ENCODE measurements at regions not wholly inside any gene's neighbourhood (a gene's known extent, or its start where the extent isn't known, plus 50 kb on each side); places are given as distances from the start of the nearest gene placed in this dataset.

DNA sequence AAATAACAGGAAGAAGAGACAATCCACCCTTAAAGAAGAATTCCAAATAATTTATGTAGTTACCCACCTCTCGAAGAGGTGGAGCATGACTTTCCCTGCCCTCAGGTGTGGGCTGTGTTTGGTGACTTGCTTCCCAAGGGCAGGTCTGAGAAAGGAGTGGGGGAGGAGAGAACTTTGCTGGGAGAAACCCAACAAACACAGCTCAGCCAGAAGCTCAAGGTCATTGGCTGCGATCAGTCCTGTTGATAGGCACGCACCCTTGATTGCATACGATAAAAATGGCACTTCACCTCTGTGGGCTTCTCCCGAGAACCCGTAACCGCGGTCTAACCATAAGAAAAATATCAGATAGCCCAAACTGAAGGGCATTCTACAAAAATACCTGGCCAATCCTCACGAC lies 157.5 kb upstream of the ID2 start:
- H3K9me3 ChIP-seq (ENCODE audit: insufficient read depth, low read length): no peaks in the 10 kb centered on the region
- no peak overlapping the region for H3K9ac ChIP-seq (ENCODE audit: insufficient read length, low read depth)
- H3K27me3 ChIP-seq (ENCODE audit: insufficient read depth, insufficient read length): no peaks in the 10 kb centered on the region
- no peak for DNase-seq (ENCODE audit: low read depth, low spot score)
- H3K4me3 ChIP-seq (ENCODE audit: insufficient read length, low read depth): no peak overlapping the region
- no peaks in the 10 kb centered on the region for H3K36me3 ChIP-seq (ENCODE audit: insufficient read depth, insufficient read length, low read length)
- no peaks in the 10 kb centered on the region for H3K4me1 ChIP-seq (ENCODE audit: insufficient read depth, insufficient read length)
- TF ChIP-seq YY1 (IDR thresholded peaks at IDR 0.05; ENCODE audit: insufficient read depth, insufficient read length): no peak
- TF ChIP-seq SUZ12 (IDR thresholded peaks at IDR 0.05; ENCODE audit: extremely low read depth, insufficient read depth, insufficient read length): no peak
- no peak for TF ChIP-seq ZNF274 (IDR thresholded peaks at IDR 0.05; ENCODE audit: low read depth, low read length)

DNA sequence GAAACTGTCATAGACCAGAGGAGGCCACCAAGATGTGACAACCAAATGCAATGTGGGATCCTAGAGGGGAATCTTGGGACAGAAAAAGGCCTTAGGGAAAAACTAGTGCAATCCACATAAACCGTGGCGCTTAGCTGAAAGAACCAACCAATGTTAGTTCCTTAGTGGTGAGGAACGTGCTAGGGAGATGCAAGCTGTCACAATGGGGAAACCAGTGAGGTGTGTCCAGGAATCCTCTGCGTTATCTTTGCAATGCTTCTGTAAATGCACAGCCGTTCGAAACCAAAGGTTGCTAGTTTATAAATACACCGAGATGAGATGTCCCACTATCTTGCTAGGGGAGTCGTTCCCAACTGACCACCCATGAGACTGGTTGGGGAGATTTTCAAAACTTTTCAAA lies 157.0 kb upstream of the ID2 start:
- Histone ChIP-seq H3K36me3 (ENCODE audit: insufficient read depth, insufficient read length, low read length) (no peaks in the 10 kb centered on the region), H3K4me3 (ENCODE audit: insufficient read length, low read depth) (no peak overlapping the region), H3K27me3 (ENCODE audit: insufficient read depth, insufficient read length) (no peaks in the 10 kb centered on the region), H3K4me1 (ENCODE audit: insufficient read depth, insufficient read length) (no peaks in the 10 kb centered on the region), H3K9me3 (ENCODE audit: insufficient read depth, low read length) (no peaks in the 10 kb centered on the region), H3K9ac (ENCODE audit: insufficient read length, low read depth) (no peak overlapping the region)
- no peak for DNase-seq (ENCODE audit: low read depth, low spot score)
- no peak for TF ChIP-seq YY1 (IDR thresholded peaks at IDR 0.05; ENCODE audit: insufficient read depth, insufficient read length)
- TF ChIP-seq SUZ12 (IDR thresholded peaks at IDR 0.05; ENCODE audit: extremely low read depth, insufficient read depth, insufficient read length): no peak
- no peak for TF ChIP-seq ZNF274 (IDR thresholded peaks at IDR 0.05; ENCODE audit: low read depth, low read length)

DNA sequence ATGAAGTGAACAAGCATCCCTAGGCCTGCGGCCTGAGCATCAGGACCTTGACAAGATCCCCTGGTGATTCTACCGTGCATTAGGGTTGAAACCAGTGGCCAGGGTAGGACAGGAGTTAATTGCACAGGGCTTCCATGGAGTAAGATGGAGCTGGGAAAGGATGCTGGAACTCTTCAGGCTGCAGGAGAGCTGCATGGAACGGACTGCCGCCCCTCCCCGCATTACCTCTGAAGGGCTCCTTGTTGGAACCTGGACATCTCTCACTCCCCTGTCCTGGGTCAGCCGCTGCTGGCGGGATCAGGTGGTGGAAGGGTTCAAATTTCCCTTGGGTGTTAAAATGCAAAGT lies 156.6 kb upstream of the ID2 start:
- Histone ChIP-seq H3K9ac (ENCODE audit: insufficient read length, low read depth) (no peak overlapping the region), H3K4me1 (ENCODE audit: insufficient read depth, insufficient read length) (no peaks in the 10 kb centered on the region), H3K4me3 (ENCODE audit: insufficient read length, low read depth) (no peak overlapping the region)

DNA sequence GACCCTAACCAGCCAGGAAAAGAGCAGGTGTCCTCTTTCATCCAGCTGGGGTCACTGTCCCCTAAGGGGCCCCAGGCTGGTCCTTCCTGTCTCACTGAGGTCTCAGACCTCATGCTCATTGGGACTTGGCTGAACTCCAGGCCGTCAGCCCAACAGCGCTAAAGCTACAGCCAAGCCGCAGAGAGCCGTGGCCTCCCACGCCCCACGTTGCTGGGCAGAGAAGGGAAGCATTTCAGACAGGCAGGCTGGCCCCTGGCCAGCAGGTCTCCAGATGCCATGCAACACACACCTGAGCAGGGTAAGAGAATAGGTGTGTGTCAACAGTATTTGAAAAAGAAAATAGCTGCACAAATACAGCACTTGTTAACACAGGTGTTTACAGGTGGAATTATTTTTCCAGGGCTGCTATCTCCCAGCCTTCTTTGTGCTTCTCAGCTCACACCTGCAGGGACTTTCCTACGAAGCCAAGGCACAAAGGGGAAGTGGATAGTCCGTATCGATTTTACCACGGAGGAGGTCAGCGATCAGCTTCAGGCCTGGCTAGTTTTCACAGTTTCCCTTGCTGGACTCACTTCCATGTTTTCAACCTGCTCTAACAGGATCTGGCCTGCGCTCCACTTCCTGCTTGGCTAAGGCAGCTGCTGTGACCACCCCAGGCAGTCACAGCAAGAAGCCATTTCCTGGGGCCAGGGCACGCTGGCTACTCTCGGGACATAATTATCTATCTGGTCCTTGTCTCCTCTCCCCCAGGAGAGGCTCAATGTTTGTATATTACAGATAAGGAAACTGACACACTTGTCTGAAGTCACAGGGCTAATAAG lies 156.1 kb upstream of the ID2 start:
- H3K36me3 ChIP-seq (ENCODE audit: insufficient read depth, insufficient read length, low read length): no peaks in the 10 kb centered on the region
- no peak for DNase-seq (ENCODE audit: low read depth, low spot score)
- H3K4me3 ChIP-seq (ENCODE audit: insufficient read length, low read depth): no peak overlapping the region
- H3K4me1 ChIP-seq (ENCODE audit: insufficient read depth, insufficient read length): no peaks in the 10 kb centered on the region
- TF ChIP-seq YY1 (IDR thresholded peaks at IDR 0.05; ENCODE audit: insufficient read depth, insufficient read length) (no peak), SUZ12 (IDR thresholded peaks at IDR 0.05; ENCODE audit: extremely low read depth, insufficient read depth, insufficient read length) (no peak), ZNF274 (IDR thresholded peaks at IDR 0.05; ENCODE audit: low read depth, low read length) (no peak)
- H3K9me3 ChIP-seq (ENCODE audit: insufficient read depth, low read length): no peaks in the 10 kb centered on the region
- H3K27me3 ChIP-seq (ENCODE audit: insufficient read depth, insufficient read length): no peaks in the 10 kb centered on the region
- no peak overlapping the region for H3K9ac ChIP-seq (ENCODE audit: insufficient read length, low read depth)

More for the DNA sequence above, 156.6 kb upstream of the ID2 start:
- Histone ChIP-seq H3K27me3 (ENCODE audit: insufficient read depth, insufficient read length) (no peaks in the 10 kb centered on the region), H3K36me3 (ENCODE audit: insufficient read depth, insufficient read length, low read length) (no peaks in the 10 kb centered on the region), H3K9me3 (ENCODE audit: insufficient read depth, low read length) (no peaks in the 10 kb centered on the region)
- no peak for DNase-seq (ENCODE audit: low read depth, low spot score)
- TF ChIP-seq ZNF274 (IDR thresholded peaks at IDR 0.05; ENCODE audit: low read depth, low read length) (no peak), SUZ12 (IDR thresholded peaks at IDR 0.05; ENCODE audit: extremely low read depth, insufficient read depth, insufficient read length) (no peak), YY1 (IDR thresholded peaks at IDR 0.05; ENCODE audit: insufficient read depth, insufficient read length) (no peak)

DNA sequence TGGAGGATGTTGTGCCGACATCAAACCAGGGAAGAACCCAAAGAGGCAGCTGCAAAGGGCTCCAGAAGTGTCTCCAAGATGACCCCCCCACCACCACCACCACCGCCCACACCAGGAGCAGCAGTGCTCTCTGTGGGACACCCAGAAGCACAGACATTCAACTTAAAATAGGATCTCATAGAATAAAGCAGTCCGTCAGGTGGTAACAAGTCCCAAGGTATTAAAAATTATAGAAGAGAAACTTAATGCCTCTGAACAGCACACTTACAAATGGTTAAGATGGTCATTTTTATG lies 155.5 kb upstream of the ID2 start:
- Histone ChIP-seq H3K27me3 (ENCODE audit: insufficient read depth, insufficient read length) (no peaks in the 10 kb centered on the region), H3K4me3 (ENCODE audit: insufficient read length, low read depth) (no peak overlapping the region), H3K4me1 (ENCODE audit: insufficient read depth, insufficient read length) (no peaks in the 10 kb centered on the region), H3K9me3 (ENCODE audit: insufficient read depth, low read length) (peaks cover 2% of the 10 kb centered on the region), H3K9ac (ENCODE audit: insufficient read length, low read depth) (no peak overlapping the region), H3K36me3 (ENCODE audit: insufficient read depth, insufficient read length, low read length) (no peaks in the 10 kb centered on the region)
- no peak for TF ChIP-seq ZNF274 (IDR thresholded peaks at IDR 0.05; ENCODE audit: low read depth, low read length)
- no peak for TF ChIP-seq SUZ12 (IDR thresholded peaks at IDR 0.05; ENCODE audit: extremely low read depth, insufficient read depth, insufficient read length)
- TF ChIP-seq YY1 (IDR thresholded peaks at IDR 0.05; ENCODE audit: insufficient read depth, insufficient read length): no peak
- no peak for DNase-seq (ENCODE audit: low read depth, low spot score)

DNA sequence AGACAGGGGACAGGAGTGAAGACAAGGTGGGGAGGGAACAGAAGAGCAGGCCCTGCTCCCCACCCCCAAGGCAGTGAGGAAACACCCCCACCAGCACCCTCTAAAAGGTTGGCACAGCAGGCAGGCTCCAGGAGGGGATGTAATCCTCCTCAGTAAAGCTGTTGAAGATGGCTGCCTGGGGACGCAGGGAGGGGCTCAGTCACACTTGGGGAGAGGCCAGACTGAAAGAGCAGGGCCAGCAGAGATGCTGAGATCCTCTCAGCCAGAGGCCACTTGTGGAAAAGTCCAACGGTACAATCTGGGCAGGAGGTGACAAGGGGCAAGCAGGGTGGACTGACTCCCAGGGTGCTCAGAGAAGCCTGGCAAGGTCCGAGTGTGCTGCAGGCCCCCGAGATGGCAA lies 154.8 kb upstream of the ID2 start:
- Histone ChIP-seq H3K27me3 (ENCODE audit: insufficient read depth, insufficient read length) (no peaks in the 10 kb centered on the region), H3K4me3 (ENCODE audit: insufficient read length, low read depth) (no peak overlapping the region), H3K4me1 (ENCODE audit: insufficient read depth, insufficient read length) (no peaks in the 10 kb centered on the region), H3K36me3 (ENCODE audit: insufficient read depth, insufficient read length, low read length) (no peaks in the 10 kb centered on the region), H3K9me3 (ENCODE audit: insufficient read depth, low read length) (peaks cover 9% of the 10 kb centered on the region), H3K9ac (ENCODE audit: insufficient read length, low read depth) (no peak overlapping the region)
- TF ChIP-seq YY1 (IDR thresholded peaks at IDR 0.05; ENCODE audit: insufficient read depth, insufficient read length) (no peak), SUZ12 (IDR thresholded peaks at IDR 0.05; ENCODE audit: extremely low read depth, insufficient read depth, insufficient read length) (no peak), ZNF274 (IDR thresholded peaks at IDR 0.05; ENCODE audit: low read depth, low read length) (no peak)
- DNase-seq (ENCODE audit: low read depth, low spot score): no peak

DNA sequence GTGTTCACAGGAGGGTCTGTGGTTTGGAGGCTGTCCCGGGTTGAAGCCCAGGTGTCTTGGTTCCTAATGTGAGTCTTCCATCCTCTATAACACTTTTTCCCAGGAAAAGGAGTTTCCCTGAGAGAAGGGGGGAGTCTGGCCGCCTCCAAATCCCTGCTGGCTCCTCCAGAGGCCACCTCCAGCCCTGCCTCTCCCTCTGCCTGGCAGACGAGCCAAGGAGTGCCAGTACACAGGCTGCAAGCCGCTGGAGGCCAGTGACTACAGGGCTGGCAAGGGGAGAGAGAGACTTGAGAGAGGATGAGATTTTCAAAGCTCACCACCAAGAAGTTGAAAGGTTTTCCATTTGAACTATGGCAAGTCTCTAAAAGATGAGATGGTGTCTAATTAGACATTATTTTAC lies 154.2 kb upstream of the ID2 start:
- Histone ChIP-seq H3K4me1 (ENCODE audit: insufficient read depth, insufficient read length) (no peaks in the 10 kb centered on the region), H3K9ac (ENCODE audit: insufficient read length, low read depth) (no peak overlapping the region)

More for the DNA sequence above, 154.2 kb upstream of the ID2 start:
- Histone ChIP-seq H3K9me3 (ENCODE audit: insufficient read depth, low read length) (peaks cover 12% of the 10 kb centered on the region), H3K4me3 (ENCODE audit: insufficient read length, low read depth) (no peak overlapping the region), H3K27me3 (ENCODE audit: insufficient read depth, insufficient read length) (no peaks in the 10 kb centered on the region), H3K36me3 (ENCODE audit: insufficient read depth, insufficient read length, low read length) (no peaks in the 10 kb centered on the region)
- no peak for DNase-seq (ENCODE audit: low read depth, low spot score)
- TF ChIP-seq YY1 (IDR thresholded peaks at IDR 0.05; ENCODE audit: insufficient read depth, insufficient read length): no peak
- TF ChIP-seq ZNF274 (IDR thresholded peaks at IDR 0.05; ENCODE audit: low read depth, low read length): no peak
- TF ChIP-seq SUZ12 (IDR thresholded peaks at IDR 0.05; ENCODE audit: extremely low read depth, insufficient read depth, insufficient read length): no peak

Data from NT2/D1 (cell line).